Tibial nerve (tissue), 4 donors: ENCODE measurements at regions not wholly inside any gene's neighbourhood (a gene's known extent, or its start where the extent isn't known, plus 50 kb on each side); places are given as distances from the start of the nearest gene placed in this dataset.
"Not testable (repeated sequence)": the region's sequence is repeated elsewhere in the genome, so short reads cannot be mapped to it uniquely, and the experiment has no call there.

Experiments used
- DNase-seq, 2 donors: peaks; one replicate each; pipeline ENCODE4 v3.0.0-alpha.2; 2019; ENCODE audit warnings: low spot score in 2 of 2
- H3K27ac ChIP-seq, 4 donors: fragments of 200-600 bp; sonication (generic) in 3 of 4; one replicate each; pipeline ENCODE4 v1.5.1; 2017 to 2019; ENCODE audit warnings: mild to moderate bottlenecking in 1 of 4
- H3K27me3 ChIP-seq, 2 donors: fragments of 200-600 bp; sonication (generic) in 1 of 2; one replicate each; pipeline versions ENCODE4 v1.5.1 to v1.6.0; 2017 to 2019
- H3K36me3 ChIP-seq, 3 donors: fragments of 200-600 bp; sonication (generic); one replicate each; pipeline ENCODE4 v1.5.1; 2018 to 2019
- H3K4me1 ChIP-seq, 4 donors: fragments of 200-600 bp; sonication (generic) in 3 of 4; one replicate each; pipeline ENCODE4 v1.5.1; 2017 to 2019
- H3K4me3 ChIP-seq, 4 donors: fragments of 200-600 bp; sonication (generic) in 3 of 4; one replicate each; pipeline ENCODE4 v1.5.1; 2017 to 2019; ENCODE audit warnings: mild to moderate bottlenecking in 1 of 4, moderate library complexity in 1 of 4
- H3K9me3 ChIP-seq, 4 donors: fragments of 200-600 bp; sonication (generic) in 3 of 4; one replicate each; pipeline ENCODE4 v1.5.1; 2017 to 2019
- EP300 ChIP-seq, 2 donors: sonication (generic); formaldehyde crosslinking; IDR thresholded peaks; one replicate each; pipeline ENCODE4 v1.6.1; 2017; ENCODE audit warnings: antibody characterized with exemption in 2 of 2, mild to moderate bottlenecking in 1 of 2
- POLR2A ChIP-seq, 2 donors: fragments of 450-650 bp; IDR thresholded peaks; one replicate each; pipeline ENCODE4 v1.6.1; 2017; ENCODE audit warnings: antibody characterized with exemption in 2 of 2, mild to moderate bottlenecking in 2 of 2, moderate library complexity in 2 of 2
- WGBS, 2 donors: methylation state at CpG; one replicate each; pipeline ENCODE4 v1.1.5; 2018; 5-methylcytosine and 5-hydroxymethylcytosine counted together
- TF ChIP-seq, protein P1 (sequence below), 5 experiments: fragments of 200-600 bp in 3 of 5; fragments of 450-650 bp in 2 of 5; sonication (generic) in 3 of 5; IDR thresholded peaks; one replicate each; pipeline ENCODE4 v1.5.1; 2016 to 2019; ENCODE audit warnings: antibody characterized with exemption in 5 of 5, mild to moderate bottlenecking in 3 of 5, moderate library complexity in 2 of 5

DNA sequence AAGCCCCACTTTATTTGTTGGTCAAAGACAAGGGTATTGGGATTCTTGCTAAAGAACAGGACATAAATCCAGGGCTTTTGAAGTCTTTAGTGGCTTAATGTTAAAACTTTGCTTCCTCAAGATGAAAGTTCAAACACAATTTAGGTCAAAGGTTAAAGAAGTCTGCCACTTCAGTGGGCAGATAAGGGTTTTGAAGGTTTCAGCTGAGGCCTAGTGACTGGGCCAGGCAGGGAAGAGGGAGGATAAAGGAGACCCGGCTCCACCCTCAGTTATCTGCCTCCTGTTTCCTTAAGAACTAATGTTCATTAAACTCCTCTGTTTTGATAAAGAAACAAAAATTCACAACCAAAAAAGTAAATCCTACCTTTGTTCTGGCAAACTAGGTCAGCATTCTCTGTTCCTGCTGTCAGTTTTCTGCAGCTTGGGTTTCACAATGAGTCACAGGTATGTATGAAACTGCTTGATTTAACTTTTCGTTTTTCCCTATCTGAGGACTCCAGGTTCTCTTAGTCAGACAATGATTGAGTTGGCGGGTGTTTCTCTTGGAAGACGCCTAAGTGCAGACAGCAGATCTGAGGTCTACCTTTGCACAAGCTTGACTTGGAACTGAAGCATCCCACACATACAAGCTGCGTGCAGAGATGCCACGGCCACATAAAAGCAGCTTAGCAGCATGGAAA lies 208.3 kb downstream of the EXOC5 start:
- 64 to 78% methylated on average over 6 of the region's 6 CpGs for WGBS, 2 donors
- Histone ChIP-seq H3K27ac (no peak overlapping the region), H3K9me3 (no peaks in the 10 kb centered on the region), H3K27me3 (no peaks in the 10 kb centered on the region), H3K36me3 (no peaks in the 10 kb centered on the region), H3K4me3 (no peak overlapping the region), H3K4me1 (no peaks in the 10 kb centered on the region)
- no peak for DNase-seq
- no peak for TF ChIP-seq EP300 (IDR thresholded peaks at IDR 0.05)
- TF ChIP-seq, protein P1, sequence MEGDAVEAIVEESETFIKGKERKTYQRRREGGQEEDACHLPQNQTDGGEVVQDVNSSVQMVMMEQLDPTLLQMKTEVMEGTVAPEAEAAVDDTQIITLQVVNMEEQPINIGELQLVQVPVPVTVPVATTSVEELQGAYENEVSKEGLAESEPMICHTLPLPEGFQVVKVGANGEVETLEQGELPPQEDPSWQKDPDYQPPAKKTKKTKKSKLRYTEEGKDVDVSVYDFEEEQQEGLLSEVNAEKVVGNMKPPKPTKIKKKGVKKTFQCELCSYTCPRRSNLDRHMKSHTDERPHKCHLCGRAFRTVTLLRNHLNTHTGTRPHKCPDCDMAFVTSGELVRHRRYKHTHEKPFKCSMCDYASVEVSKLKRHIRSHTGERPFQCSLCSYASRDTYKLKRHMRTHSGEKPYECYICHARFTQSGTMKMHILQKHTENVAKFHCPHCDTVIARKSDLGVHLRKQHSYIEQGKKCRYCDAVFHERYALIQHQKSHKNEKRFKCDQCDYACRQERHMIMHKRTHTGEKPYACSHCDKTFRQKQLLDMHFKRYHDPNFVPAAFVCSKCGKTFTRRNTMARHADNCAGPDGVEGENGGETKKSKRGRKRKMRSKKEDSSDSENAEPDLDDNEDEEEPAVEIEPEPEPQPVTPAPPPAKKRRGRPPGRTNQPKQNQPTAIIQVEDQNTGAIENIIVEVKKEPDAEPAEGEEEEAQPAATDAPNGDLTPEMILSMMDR (IDR thresholded peaks at IDR 0.05) = no peak

DNA sequence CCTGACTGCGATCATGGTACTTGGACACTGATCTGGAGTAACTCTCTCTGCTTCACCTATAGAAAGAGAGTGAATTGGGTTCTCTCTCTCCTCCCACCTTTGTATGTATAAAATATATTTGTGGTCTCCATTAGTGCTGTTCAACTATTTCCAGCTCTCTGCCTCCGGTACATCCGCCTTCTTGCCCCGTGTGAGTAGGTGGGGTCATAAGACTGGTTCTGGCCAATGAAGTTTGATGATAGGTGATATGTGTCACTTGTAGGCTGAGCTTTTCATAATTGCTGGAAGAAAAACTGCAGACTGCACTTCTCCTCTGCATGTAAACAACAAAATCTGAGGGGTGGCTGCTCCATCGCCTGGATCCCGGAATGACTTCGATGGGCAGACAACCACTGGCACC lies 210.4 kb downstream of the EXOC5 start:
- no peaks in the 10 kb centered on the region for H3K27me3 ChIP-seq
- H3K36me3 ChIP-seq = no peaks in the 10 kb centered on the region
- no peak overlapping the region for H3K27ac ChIP-seq
- WGBS, 2 donors = 65 to 70% methylated on average over 7 of the region's 7 CpGs
- no peaks in the 10 kb centered on the region for H3K4me1 ChIP-seq
- TF ChIP-seq EP300 (IDR thresholded peaks at IDR 0.05) (no peak), POLR2A (IDR thresholded peaks at IDR 0.05) (no peak)
- TF ChIP-seq, protein P1 (IDR thresholded peaks at IDR 0.05) = no peak
- no peaks in the 10 kb centered on the region for H3K9me3 ChIP-seq
- no peak for DNase-seq
- no peak overlapping the region for H3K4me3 ChIP-seq

- Histone ChIP-seq H3K27ac (no peak overlapping the region), H3K4me1 (no peaks in the 10 kb centered on the region), H3K36me3 (no peaks in the 10 kb centered on the region), H3K4me3 (no peak overlapping the region), H3K9me3 (no peaks in the 10 kb centered on the region), H3K27me3 (no peaks in the 10 kb centered on the region)
- TF ChIP-seq, protein P1 (IDR thresholded peaks at IDR 0.05) = no peak
- TF ChIP-seq EP300 (IDR thresholded peaks at IDR 0.05) (no peak), POLR2A (IDR thresholded peaks at IDR 0.05) (no peak)
- no peak for DNase-seq
- 31 to 40% methylated on average over 4 of the region's 4 CpGs for WGBS, 2 donors
Measured at GRCh38 chr14:57057803-57058202, 210.9 kb downstream of the EXOC5 start.

GRCh38 chr14:57056522-57056921 lies 212.2 kb downstream of the EXOC5 start:
- H3K4me3 ChIP-seq, DNase-seq, H3K4me1 ChIP-seq, H3K9me3 ChIP-seq, H3K27ac ChIP-seq, H3K36me3 ChIP-seq, H3K27me3 ChIP-seq: not testable (repeated sequence)
- 91% methylated on average over 10 of the region's 24 CpGs; no CpG with 5 or more reads in 1 of the 2 donors for WGBS, 2 donors

GRCh38 chr14:57052705-57053302 lies 215.9 kb downstream of the EXOC5 start:
- no peak for DNase-seq
- H3K27ac ChIP-seq = no peak overlapping the region
- H3K36me3 ChIP-seq = no peaks in the 10 kb centered on the region
- no peak overlapping the region for H3K4me3 ChIP-seq
- H3K4me1 ChIP-seq = no peaks in the 10 kb centered on the region
- H3K9me3 ChIP-seq = no peaks in the 10 kb centered on the region
- 75 to 83% methylated on average over 3 of the region's 3 CpGs for WGBS, 2 donors
- no peaks in the 10 kb centered on the region for H3K27me3 ChIP-seq
- TF ChIP-seq, protein P1 (IDR thresholded peaks at IDR 0.05) = no peak
